Hepatocyte (in vitro differentiated cells): ENCODE measurements at regions not wholly inside any gene's neighbourhood (a gene's known extent, or its start where the extent isn't known, plus 50 kb on each side); places are given as distances from the start of the nearest gene placed in this dataset.

Source experiments
- CTCF ChIP-seq: fragments of 200-600 bp; sonication (generic); IDR thresholded peaks from 2 replicates; pipeline ENCODE4 v1.5.1; 2016; ENCODE audit warnings: antibody characterized with exemption, mild to moderate bottlenecking; ENCODE audit not compliant: poor library complexity
- EZH2 ChIP-seq: fragments of 200-600 bp; sonication (generic); IDR thresholded peaks from 2 replicates; pipeline ENCODE4 v1.6.1; 2016; ENCODE audit warnings: antibody characterized with exemption, mild to moderate bottlenecking, borderline replicate concordance
- EZH2phosphoT487 ChIP-seq: fragments of 200-600 bp; sonication (generic); IDR thresholded peaks from one replicate; pipeline ENCODE4 v1.6.1; 2018; ENCODE audit warnings: antibody characterized with exemption, mild to moderate bottlenecking, low read depth, moderate library complexity; ENCODE audit not compliant: unreplicated experiment, severe bottlenecking

GRCh38 chr5:120934031-120934430 is 469.9 kb downstream of the PRR16 start:
- TF ChIP-seq CTCF (no peak), EZH2 (no peak), EZH2phosphoT487 (no peak)
